UCSD-AML1 (cell line): ENCODE measurements at regions not wholly inside any gene's neighbourhood (a gene's known extent, or its start where the extent isn't known, plus 50 kb on each side); places are given as distances from the start of the nearest gene placed in this dataset.
"Not testable (repeated sequence)": the region's sequence is repeated elsewhere in the genome, so short reads cannot be mapped to it uniquely, and the experiment has no call there.

Experiments used
- DNase-seq: peaks from one replicate; lab custom pipeline; 2025; ENCODE audit not compliant: unreplicated experiment; lab: John Stamatoyannopoulos, UW

GRCh38 chr6:11457422-11457821 is 80.1 kb upstream of the TMEM170B start:
- DNase-seq: not testable (repeated sequence)

- not testable (repeated sequence) for DNase-seq
Measured at GRCh38 chr6:11452106-11452505, 85.4 kb upstream of the TMEM170B start.

- no peak for DNase-seq
Measured at GRCh38 chr6:11450037-11450436, 87.5 kb upstream of the TMEM170B start.

GRCh38 chr6:11449408-11449807 is 88.1 kb upstream of the TMEM170B start:
- DNase-seq: no peak

GRCh38 chr6:11448038-11448437 is 89.5 kb upstream of the TMEM170B start:
- DNase-seq: no peak

- no peak for DNase-seq
Measured at GRCh38 chr6:11447265-11447664, 90.3 kb upstream of the TMEM170B start.

- DNase-seq: no peak
Measured at GRCh38 chr6:11445146-11445545, 92.4 kb upstream of the TMEM170B start.

GRCh38 chr6:11443125-11443524 is 94.4 kb upstream of the TMEM170B start:
- not testable (repeated sequence) for DNase-seq

- no peak for DNase-seq
Measured at GRCh38 chr6:11442495-11442894, 95.1 kb upstream of the TMEM170B start.

- DNase-seq: no peak
Measured at GRCh38 chr6:11439876-11440275, 97.7 kb upstream of the TMEM170B start.

- DNase-seq: no peak
Measured at GRCh38 chr6:11439017-11439420, 98.5 kb upstream of the TMEM170B start.

GRCh38 chr6:11437824-11438459 is 99.6 kb upstream of the TMEM170B start:
- no peak for DNase-seq

- DNase-seq: no peak
Measured at GRCh38 chr6:11436508-11437096, 100.9 kb upstream of the TMEM170B start.

- no peak for DNase-seq
Measured at GRCh38 chr6:11434565-11435326, 102.8 kb upstream of the TMEM170B start.

- DNase-seq: no peak
Measured at GRCh38 chr6:11433860-11434259, 103.7 kb upstream of the TMEM170B start.

GRCh38 chr6:11432713-11433450 is 104.7 kb upstream of the TMEM170B start:
- DNase-seq: no peak

- DNase-seq: no peak
Measured at GRCh38 chr6:11432091-11432490, 105.5 kb upstream of the TMEM170B start.

- DNase-seq: no peak
Measured at GRCh38 chr6:11431455-11431937, 106.1 kb upstream of the TMEM170B start.

- no peak for DNase-seq
Measured at GRCh38 chr6:11430036-11430435, 107.5 kb upstream of the TMEM170B start.

- no peak for DNase-seq
Measured at GRCh38 chr6:11429577-11429976, 108.0 kb upstream of the TMEM170B start.

- DNase-seq: no peak
Measured at GRCh38 chr6:11428895-11429294, 108.7 kb upstream of the TMEM170B start.
